Activated CD8-positive, alpha-beta memory T cell treated with anti-CD3 and anti-CD28 coated beads for 36 hours (primary cell): ENCODE measurements at regions not wholly inside any gene's neighbourhood (a gene's known extent, or its start where the extent isn't known, plus 50 kb on each side); places are given as distances from the start of the nearest gene placed in this dataset.
"Not testable (repeated sequence)": the region's sequence is repeated elsewhere in the genome, so short reads cannot be mapped to it uniquely, and the experiment has no call there.

Experiments used
- CTCF ChIA-PET: fragments of 350-600 bp; sonication (Branson Sonifier 250); formaldehyde crosslinking; loops from one replicate; lab custom pipeline; 2021; ENCODE audit warnings: antibody characterized with exemption; lab: Charles Lee
- POLR2A ChIA-PET: fragments of 350-600 bp; sonication (Branson Sonifier 250); formaldehyde crosslinking; loops from one replicate; lab custom pipeline; 2021; ENCODE audit warnings: antibody characterized with exemption; lab: Charles Lee

DNA sequence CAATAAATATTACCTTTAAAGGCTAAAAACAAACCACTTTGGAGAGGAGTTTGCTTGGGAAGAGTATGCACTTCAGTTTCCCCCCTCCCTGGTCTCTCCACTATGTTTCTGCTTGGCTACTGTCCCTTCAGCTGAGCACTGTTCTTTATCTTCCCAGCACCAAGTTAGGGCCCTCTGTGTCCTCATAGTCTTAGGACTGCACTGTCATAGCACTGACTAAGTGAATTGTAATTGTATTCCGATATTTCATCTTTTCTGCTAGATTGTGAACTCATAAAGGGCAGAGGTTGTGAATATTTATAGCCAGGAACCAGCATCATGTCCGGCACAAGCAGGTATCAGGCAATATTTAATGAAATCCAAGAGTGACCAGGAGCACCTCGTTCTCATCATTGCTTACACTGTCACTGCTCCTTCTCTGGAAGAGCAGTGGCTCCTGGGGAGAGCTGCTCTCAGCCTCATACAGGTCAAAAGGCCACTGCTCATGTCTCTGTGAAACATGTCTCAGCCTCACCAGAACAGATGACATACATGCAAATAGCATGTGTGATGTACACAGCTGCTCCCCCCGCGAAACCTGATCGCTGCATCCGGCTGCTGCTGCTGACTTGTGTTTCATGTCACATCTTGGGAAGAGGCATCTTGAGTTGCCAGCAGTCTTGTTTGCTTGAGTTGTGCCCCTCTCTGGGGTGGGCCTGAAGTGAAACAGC is 279.7 kb upstream of the MSX2 start:
- POLR2A ChIA-PET: no interaction called here
- CTCF ChIA-PET: no interaction called here

DNA sequence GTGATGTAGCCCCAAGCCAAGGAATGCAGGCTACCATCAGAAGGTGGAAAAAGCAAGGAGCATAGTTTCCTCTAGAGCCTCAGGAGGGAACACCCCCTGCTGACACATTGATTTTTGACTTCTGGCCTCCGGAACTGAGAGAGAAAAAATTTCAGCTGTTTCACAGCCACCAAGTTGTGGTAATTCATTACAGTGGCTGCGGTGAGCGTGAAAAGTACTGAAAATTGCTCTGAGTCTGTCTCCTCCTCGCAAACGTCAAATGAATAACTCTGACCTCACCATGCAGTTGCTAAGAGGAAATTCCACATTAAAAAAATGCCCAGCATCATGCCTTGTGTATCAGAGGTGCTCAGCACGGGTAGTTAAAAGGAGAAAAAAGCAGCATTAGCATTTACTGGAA is 277.9 kb upstream of the MSX2 start:
- POLR2A ChIA-PET: no interaction called here
- CTCF ChIA-PET: no interaction called here

DNA sequence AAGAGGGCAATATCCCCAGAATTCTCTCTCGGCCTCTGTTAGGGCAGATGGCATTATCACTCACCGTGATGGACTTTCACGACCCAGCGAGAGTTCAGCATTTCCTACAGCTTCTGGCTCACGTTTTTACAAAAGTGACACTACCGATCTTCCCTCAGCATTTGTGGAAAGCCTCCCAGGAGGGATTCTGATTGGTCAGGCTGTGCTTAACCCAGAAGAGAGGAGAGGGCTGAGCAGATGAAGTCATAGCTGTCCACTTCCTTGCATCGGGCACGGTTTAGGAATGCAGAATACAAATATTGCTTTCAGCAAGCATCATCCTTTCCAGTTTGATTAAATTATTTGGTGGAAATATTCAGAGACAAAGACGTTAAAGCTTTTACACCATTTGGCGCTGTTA is 277.4 kb upstream of the MSX2 start:
- CTCF ChIA-PET: no interaction called here
- POLR2A ChIA-PET: no interaction called here

DNA sequence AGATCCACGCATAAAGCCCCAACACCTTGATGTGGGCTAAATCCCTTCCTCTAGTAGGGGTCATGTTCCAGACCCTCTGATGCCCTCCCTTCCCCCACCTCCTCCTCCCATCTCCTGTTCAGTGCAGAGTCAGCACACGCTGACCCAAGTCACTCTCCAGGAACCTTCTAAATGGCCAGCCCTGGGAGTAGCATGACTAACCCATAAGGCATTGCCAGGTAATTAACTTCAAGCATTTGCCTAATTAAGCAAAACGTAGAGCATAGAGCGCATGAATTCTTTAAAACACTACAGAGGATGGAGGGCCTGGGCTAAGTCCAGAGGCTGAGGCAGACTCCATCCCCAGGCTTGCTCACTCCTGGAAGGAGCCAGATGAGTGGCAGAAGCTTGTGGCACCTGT is 276.3 kb upstream of the MSX2 start:
- CTCF ChIA-PET: no interaction called here
- POLR2A ChIA-PET: no interaction called here

DNA sequence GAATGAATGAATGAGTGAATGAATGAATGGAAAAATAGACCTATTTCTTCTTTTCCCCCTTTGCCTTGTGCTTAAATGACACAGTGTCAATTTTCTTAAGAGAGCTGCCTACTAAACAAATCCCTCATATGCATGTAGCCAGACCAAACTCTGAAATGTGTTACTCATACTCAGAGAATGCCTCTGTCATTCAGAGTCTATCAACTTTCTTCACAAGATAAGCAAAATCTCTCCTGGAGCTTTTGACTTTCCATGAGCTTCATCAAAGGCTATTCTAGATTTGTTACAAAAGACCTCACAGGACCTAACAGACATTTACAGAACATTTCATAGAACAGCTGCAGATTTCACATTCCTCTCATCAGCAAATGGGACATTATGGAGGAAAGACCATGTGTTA is 275.7 kb upstream of the MSX2 start:
- CTCF ChIA-PET: no interaction called here
- POLR2A ChIA-PET: no interaction called here

DNA sequence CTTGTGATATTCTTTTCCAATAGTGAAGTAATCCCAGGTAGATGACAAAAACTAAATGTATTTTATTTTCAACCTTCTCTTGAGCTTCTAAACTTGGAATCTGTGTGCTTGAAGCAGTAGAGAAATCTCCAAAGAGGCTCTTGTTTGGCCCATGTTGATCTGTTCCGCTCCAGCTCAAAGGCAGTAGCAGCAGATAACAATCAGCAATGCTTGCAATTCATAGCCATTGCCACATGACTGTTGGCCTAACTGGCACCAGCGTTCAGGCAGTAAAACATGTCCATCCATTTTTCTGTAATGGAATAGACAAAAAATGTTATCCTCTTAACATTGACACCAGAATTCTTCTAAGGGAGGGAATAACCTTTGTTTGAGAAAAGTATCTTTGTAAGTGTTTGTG is 270.7 kb upstream of the MSX2 start:
- ChIA-PET POLR2A (no interaction called here), CTCF (no interaction called here)

DNA sequence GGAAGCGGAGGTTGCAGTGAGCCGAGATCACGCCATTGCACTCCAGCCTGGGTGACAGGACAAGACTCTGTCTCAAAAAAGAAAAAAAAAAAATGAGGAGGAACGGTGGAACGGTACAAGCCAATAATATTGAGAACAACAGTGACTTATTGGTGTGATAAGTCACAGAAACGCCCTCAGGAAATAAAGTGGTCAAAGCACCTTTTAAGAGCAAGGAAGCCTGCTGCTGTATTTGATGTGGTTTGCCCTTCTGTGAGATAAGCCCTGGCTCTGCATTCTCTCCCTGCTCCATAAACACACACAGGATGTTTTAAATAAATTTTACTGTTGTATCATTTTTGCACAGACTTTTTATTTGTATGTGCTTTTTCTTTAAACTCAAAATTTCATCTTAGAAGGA is 269.9 kb upstream of the MSX2 start:
- CTCF ChIA-PET: no interaction called here
- POLR2A ChIA-PET: no interaction called here

DNA sequence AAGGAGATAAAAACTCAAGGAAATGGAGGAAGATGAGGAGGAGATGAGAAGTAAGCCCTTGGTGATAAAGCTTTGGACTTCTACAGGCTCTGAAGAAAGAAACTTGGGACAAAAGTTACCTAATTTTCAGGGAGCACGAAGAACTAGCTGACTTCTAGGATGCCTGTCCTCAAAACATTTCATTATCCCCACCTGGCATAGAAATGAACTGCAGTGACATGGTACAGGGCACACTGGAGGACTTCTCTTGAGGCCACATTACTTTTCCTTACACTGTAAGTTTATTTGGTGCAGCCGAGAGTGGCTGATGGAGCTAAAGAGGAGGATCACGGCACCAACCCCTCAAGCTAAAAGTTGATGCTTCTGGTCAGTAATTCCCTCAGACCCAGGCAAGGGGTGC is 269.5 kb upstream of the MSX2 start:
- POLR2A ChIA-PET: no interaction called here
- CTCF ChIA-PET: no interaction called here

DNA sequence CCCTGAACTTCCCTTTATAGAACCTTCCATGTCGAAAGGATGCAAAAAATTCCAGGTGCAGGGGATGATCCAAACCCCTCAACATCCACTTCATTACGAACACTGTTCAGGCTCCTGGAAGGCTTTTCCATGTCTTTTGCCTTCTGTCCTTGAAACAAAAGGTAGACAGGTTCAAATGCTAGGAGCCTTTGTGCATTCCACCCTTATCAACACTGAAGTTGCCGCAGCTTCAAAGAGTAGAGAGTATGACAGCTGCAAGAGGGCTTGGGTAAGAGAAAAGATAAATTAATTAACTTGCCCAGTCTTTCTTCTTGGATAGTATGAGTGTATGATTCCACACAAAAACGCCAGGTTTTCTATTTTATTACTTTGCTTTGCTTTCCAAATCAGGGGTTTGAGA is 269.1 kb upstream of the MSX2 start:
- CTCF ChIA-PET: no interaction called here
- POLR2A ChIA-PET: no interaction called here

DNA sequence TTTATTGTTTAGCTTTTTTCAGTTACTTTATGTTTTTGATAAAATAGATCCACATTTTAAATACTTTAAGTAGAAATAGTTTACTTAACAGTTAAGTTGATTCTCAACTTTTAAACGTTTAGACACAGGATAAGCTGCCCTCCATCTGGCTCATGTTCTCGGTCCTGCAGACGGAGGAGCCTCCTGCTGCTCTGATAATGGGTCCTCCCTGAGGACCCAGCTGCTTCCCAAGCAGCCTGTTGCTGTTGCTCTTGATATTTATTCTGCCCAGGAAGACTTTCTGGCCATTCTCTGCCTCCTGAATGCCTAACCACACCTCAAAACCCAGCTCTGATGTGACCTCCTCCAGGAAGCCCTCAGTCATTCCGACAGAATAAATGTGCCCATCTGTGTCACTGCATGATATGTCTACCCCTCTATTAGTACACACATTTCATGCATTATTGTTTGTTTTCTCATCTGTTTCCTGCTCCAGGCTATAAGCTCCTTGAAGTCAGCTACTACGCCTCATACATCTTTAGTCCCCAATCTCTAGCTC is 267.2 kb upstream of the MSX2 start:
- ChIA-PET POLR2A (no interaction called here), CTCF (no interaction called here)

DNA sequence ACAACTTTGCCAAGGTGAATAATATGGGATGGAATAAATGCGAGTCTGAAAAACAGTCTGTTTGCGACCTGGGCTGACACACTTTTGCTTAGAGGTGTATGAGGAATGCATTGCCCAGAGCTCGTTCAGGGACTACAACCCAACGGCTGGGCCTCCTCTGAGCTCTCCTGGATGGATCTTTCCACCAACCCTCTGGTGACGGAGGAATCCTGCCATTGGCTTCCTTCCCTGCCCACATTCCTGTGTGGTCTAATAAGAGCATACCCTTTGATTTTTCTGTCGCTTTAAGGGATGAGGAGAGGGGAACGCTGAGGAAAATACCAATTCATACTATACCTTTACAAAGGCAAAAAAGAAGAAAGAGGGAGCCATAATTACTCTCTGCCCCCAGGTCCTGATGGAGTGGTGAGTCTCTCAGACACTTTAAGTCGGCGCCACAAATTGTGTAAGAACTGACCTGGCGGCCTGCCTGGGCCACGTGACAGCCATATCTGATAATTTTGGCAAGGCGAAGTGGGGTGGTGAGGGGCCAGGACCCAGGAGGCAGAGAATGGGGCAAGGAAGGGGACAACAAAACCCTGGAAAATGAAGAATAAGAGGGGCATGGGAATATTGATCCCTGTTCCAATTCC is 265.2 kb upstream of the MSX2 start:
- CTCF ChIA-PET: interaction anchor here (0.6 kb wide), 1 partner anchor 30 kb away, joined by 3 read pairs; no protein-coding TSS in a partner anchor
- POLR2A ChIA-PET: interaction anchor here (0.6 kb wide), 1 partner anchor 277 kb away, joined by 3 read pairs; no protein-coding TSS in a partner anchor

DNA sequence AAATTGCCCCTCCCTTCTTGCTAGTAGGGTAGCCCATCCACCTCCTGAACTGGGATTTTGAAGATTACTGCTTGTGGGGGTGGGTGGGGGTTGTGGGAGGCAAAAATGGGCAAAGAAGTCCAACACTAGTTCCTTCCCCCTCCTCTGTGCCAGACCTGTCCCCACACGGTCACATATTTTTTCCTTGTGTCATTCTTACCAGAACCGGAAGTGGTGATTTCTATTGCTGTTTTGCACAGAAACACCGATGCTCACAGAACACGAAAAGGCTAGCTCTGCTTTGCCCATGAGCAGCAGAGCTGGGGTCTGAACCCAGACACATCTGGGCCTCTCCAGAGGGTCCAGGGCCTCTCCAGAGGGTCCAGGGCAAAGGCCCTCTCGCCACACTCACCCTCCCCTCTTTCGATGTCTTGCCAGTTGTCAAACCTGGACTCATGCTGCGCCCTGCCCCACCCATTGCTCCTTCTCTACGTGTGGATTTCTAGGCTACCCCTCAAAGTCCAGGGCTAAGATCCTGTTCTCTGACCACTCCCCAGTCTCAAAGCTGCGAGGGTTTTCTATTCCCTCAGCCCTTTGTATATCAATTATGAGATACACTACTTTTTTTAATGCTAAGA is 264.4 kb upstream of the MSX2 start:
- ChIA-PET POLR2A (no interaction called here), CTCF (no interaction called here)

DNA sequence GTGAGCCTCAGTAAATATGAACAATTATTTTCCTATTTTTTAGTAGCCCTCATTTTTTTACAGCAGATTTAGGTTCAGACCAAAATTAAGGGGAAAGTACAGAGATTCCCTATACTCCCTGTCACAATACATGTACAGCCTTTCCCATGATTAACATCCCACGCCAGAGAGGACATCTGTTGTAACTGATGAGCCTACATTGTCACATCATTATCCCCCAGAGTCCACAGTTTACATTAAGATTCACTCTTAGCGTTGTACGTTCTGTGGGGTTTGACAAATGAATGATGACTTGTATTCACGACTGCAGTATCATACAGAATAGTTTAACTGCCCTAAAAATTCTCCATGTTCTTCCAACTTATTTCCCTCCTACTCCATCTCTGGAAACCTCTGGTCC is 262.3 kb upstream of the MSX2 start:
- CTCF ChIA-PET: no interaction called here
- POLR2A ChIA-PET: no interaction called here

DNA sequence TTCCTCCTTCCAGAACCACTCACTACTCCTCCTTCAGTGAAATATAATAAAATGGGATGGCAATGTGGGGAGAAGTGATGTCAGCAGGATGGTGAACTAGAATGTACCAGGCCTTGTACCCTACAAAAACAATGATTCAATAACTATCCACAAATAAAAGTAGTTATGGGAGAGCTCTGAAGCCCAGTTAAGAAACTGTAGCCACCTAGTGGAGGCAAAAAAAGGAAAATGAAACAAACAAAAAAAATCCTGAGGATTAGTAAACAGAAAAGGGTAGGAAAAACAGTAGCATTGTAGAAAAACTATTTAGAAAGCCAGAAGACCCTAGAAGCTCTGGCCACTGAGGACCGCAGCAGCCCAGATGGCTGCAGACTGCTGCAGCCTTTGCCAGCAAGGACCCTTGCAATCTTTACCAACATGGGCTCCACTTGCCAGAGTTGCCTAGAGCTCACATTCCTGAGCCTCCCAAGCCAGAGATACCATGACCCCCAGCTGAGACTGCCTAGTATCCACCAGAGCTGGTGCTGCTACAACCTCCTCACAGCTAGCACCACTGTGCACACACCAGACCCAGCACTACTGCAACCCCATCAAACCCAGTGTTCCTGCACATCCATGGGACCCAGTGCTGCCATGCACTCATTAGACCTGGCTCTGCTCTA is 259.7 kb upstream of the MSX2 start:
- POLR2A ChIA-PET: no interaction called here
- CTCF ChIA-PET: no interaction called here

DNA sequence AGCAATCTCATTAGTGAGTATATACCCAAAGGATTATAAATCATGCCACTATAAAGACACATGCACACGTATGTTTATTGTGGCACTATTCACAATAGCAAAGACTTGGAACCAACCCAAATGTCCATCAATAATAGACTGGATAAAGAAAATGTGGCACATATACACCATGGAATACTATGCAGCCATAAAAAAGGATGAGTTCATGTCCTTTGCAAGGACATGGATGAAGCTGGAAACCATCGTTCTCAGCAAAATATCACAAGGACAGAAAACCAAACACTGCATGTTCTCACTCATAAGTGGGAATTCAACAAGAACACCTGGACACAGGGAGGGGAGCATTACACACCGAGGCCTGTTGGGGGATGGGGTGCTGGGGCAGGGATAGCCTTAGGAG is 252.9 kb upstream of the MSX2 start:
- POLR2A ChIA-PET, CTCF ChIA-PET: not testable (repeated sequence)

DNA sequence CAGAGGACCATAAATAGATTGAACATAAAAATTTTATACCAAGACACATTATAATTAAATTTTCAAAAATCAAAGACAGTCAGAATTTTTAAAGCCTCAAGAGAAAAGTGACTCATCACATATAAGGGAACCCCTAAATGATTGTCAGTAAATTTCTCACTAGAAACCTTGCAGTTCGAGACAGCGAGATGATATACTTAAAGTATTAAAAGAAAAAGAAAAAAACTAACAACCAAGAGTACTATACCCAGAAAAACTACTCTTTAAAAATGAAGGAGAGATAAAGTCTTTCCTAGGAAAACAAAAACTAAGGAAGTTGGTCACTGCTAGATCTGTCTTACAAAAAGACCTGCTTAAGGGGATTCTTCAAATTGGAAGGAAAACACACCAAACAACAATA is 251.4 kb upstream of the MSX2 start:
- CTCF ChIA-PET: no interaction called here
- POLR2A ChIA-PET: no interaction called here

DNA sequence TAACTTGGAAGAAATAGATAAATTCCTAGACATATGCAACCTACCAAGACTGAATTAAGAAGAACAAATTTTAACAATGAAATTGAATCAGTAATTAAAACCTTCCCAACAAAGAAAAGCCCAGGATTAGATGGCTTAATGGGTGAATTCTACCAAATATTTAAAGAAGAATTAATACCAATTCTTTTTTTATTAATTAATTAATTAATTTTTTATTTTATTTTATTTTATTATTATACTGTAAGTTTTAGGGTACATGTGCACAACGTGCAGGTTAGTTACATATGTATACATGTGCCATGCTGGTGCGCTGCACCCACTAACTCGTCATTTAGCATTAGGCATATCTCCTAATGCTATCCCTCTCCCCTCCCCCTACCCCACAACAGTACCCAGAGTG is 248.4 kb upstream of the MSX2 start:
- CTCF ChIA-PET, POLR2A ChIA-PET: not testable (repeated sequence)

DNA sequence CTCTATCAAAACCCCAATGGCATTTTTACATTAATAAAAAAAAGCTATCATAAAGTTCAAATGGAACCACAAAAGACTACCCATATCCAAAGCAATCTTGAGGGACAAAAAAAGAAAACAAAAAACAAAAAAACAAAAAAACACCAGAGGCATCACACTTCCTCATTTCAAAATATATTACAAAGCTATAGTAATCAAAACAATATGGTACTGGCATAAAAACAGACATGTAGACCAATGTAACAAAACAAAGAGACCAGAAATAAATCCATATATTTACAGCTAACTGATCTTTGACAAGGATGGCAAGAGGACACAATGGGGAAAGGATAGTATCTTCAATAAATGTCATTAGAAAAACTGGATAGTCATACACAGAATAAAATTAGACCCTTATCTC is 245.1 kb upstream of the MSX2 start:
- ChIA-PET CTCF (no interaction called here), POLR2A (no interaction called here)

DNA sequence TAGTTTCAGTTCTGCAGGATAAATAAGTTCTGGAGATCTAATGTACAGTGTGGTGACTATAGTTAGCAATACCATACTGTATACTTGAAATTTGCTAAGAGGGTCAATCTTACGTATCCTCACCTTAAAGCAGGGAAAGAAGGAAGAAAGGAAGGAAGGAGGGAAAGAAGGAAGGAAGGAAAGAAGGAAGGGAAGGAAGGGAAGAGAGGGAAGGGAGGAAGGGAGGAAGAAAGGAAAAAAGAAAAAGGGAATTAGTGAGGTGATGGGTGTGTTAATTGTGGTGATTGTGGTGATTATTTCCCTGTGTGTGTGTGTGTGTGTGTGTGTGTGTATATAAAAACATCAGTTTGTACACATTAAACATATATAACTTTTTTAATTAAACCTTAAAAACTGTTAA is 242.6 kb upstream of the MSX2 start:
- ChIA-PET POLR2A (no interaction called here), CTCF (no interaction called here)

DNA sequence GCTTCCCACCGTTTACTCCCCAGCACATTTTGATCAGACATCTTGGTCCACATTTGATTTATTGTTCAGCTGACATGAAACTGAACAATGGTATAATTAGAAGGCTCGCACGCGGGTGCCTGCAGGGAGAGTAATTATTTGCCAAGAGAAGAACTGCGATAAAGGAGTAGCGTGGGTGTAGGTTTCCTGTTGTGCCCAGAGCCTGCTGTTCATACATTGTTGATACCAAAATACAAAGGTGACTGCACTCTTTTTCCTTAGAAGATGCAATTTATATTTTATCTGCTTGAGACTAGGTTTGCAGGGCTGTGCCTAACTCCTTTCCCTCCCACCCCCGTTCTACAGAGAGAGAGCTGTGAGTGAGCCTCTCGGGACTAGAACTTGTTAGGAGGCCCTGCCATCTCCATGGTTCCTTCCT is 241.8 kb upstream of the MSX2 start:
- CTCF ChIA-PET: no interaction called here
- POLR2A ChIA-PET: no interaction called here
